Activated T-cell treated with anti-CD3 and anti-CD28 coated beads, Interleukin-2, amount 50 U/mL, for 48 hours (primary cell): ENCODE measurements at regions not wholly inside any gene's neighbourhood (a gene's known extent, or its start where the extent isn't known, plus 50 kb on each side); places are given as distances from the start of the nearest gene placed in this dataset.

Source experiments
- DNase-seq, 2 experiments: peaks; one replicate each; pipeline ENCODE4 v3.0.0-alpha.2; 2020

GRCh38 chr4:8696369-8697127, 104.0 kb downstream of the CPZ start:
- DNase-seq: no peak

- no peak for DNase-seq
Measured at GRCh38 chr4:8695237-8696219, 103.0 kb downstream of the CPZ start.

GRCh38 chr4:8694651-8695151, 102.1 kb downstream of the CPZ start:
- no peak for DNase-seq

- no peak for DNase-seq
Measured at GRCh38 chr4:8694226-8694625, 101.7 kb downstream of the CPZ start.

- DNase-seq: no peak
Measured at GRCh38 chr4:8691151-8691775, 98.7 kb downstream of the CPZ start.

GRCh38 chr4:8690216-8691150, 97.9 kb downstream of the CPZ start:
- no peak for DNase-seq

- DNase-seq: no peak
Measured at GRCh38 chr4:8689741-8690140, 97.2 kb downstream of the CPZ start.

- DNase-seq: no peak
Measured at GRCh38 chr4:8688908-8689445, 96.4 kb downstream of the CPZ start.

- peak; percentile 34 to 44 for DNase-seq
Measured at GRCh38 chr4:8688041-8688907, 95.7 kb downstream of the CPZ start.

- DNase-seq: no peak
Measured at GRCh38 chr4:8687083-8687482, 94.5 kb downstream of the CPZ start.

- DNase-seq: no peak
Measured at GRCh38 chr4:8685831-8686230, 93.3 kb downstream of the CPZ start.

- DNase-seq: no peak
Measured at GRCh38 chr4:8683462-8683861, 90.9 kb downstream of the CPZ start.

- DNase-seq: no peak
Measured at GRCh38 chr4:8682725-8683124, 90.2 kb downstream of the CPZ start.

GRCh38 chr4:8682296-8682695, 89.7 kb downstream of the CPZ start:
- DNase-seq: no peak

- no peak for DNase-seq
Measured at GRCh38 chr4:8681391-8681790, 88.8 kb downstream of the CPZ start.

- DNase-seq: no peak
Measured at GRCh38 chr4:8679032-8679431, 86.5 kb downstream of the CPZ start.

GRCh38 chr4:8676676-8677075, 84.1 kb downstream of the CPZ start:
- DNase-seq: no peak

GRCh38 chr4:8675906-8676305, 83.3 kb downstream of the CPZ start:
- DNase-seq: no peak

- DNase-seq: no peak
Measured at GRCh38 chr4:8675383-8675782, 82.8 kb downstream of the CPZ start.

- no peak for DNase-seq
Measured at GRCh38 chr4:8674311-8674885, 81.8 kb downstream of the CPZ start.
